ENCODE measurements at regions not wholly inside any gene's neighbourhood (a gene's known extent, or its start where the extent isn't known, plus 50 kb on each side); places are given as distances from the start of the nearest gene placed in this dataset.

DNA sequence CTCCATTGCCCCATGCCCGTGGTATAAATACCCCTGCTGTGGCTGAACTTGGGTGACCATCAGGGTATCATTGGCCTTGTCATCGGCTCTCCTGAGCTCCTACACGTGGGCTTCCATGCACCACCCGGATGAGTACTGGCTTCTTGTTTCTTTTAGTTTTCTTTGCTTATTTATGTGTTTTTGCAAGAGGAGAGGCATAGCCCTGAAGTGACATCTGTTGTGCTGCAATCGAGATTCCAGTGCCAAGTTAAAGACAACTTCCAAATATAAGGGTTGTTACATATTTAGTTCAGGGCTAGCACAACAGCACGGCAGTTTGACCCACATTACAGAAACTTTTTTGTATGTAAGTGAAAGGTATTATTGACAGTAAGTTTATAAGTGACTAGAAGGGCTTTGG, 1087.1 kb downstream of the TBC1D22A start:
- no peak for DNase-seq

DNA sequence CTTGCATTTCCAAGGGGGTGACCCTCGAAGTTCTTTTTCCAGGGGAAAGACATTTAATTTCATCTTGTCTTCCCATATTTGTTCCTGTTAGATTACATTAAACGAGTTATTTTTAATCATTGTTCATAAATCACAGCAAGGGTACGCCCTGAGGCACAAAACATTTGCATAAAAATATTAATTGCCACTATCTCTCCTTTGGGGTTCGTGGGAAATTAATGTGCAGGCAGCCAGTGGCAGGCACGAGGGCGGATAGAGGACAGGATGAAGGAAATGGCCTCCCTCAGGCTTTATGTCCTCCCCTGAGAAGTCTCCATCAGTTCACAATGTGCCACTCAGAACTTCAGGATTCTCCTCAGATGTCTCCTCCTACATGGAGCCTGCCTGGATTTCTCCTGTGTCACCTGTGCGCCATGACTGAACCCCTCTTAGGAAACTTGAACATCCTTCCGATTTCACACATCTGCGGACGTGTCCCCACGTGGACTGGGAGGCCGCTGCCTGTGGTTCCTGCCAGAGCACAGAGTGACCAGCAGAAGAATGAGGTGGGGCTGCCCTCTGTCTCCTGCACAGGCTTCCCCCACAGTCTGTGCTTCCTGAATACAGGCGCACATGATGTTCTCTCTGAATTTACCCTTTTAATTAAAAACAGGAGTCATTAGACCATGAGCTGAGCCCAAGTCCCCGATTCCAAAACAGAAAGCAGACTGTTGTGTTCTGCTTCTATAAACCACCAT, 1085.9 kb downstream of the TBC1D22A start:
- no peak for DNase-seq

DNA sequence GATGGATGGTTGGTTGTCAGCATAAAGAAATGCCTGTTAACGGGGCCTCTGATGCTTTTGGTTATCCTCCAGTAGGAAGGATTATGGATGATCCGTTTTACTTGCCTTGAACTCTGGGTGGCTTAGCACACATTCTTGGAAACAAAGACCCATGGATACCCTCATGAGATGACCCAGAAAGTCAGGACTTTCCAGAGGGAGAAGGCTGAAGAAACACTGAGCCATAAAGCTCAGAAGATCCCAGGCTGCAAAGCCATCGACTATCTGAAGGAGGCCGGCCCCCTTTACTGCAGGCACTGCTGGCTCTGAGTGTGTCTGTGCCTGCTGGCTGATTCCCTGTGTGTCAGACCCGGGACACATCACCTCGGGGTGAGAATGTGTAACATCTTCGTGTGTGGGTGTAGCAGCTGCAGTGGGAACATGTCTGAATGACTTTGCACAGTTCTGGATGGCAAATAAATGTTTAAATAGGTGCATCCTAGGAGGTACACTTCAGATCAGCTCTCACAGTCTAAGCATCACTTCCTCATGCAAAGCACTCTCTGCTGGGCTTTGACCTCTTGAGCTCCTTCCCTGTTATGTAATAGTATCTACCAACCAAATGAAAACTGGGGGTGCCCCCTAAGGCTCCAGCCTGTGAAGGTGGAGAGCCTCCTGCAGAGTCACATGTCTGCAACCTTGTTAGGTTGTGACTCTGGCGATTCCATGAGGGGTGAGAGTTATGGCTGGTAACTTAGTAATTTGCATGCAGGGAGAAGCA, 1084.9 kb downstream of the TBC1D22A start:
- DNase-seq, result no peak

DNA sequence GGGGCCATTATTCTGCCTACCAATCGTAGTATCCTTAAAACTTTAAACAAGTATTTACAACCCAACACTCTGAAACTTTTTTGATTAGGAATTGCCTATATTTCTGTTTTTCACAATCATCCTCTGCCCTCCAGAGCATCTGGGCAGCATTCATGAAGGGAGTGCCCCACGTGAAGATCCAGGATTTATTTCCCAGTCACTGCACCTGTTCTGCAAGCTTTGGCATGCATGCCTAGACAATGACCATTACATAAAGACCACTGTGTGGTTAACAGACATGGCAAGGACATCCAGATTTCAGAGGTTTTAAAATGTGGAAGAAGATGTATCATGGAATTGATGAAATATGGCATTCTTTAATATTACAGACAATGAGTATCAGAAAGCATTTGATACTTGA, 1083.8 kb downstream of the TBC1D22A start:
- DNase-seq, result no peak

DNA sequence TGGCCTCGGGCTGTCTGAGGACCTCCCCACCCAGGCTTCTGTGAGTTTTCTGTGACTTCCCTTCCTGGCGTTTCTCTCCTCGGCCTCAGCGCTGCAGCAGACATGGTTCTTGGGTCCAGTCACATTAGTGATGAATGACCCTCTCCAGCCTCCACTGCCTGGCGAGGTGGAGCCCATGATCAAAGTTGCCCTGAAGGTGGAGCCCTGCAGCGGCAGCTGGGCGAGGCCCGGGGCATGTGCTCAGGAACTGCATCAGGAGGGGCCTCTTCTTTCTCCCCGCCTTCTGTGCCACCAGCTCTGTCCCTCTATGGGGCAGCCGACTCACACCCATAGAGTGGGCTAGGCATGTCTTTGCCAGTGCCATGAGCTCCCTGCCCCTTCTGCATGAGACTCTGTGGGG, 1079.7 kb downstream of the TBC1D22A start:
- DNase-seq, result no peak

DNA sequence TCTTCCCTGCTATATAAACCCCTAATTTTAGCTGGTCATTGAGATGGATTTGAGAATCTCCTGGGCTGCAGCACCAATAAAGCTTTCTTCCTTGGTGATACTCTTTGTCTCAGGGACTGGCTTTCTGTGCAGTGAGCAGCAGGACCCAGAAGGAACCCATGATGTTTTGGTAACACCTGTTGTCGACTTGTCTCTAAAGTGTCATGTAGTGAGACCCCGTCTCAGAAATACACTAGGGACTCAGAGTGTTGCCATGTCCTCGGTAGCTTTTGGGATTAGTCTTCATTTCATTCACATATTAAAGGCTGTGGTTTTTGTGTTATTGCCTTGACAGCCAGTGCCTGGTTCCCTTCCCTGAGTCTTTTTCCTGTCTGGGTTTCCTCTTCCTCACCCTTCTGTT, 1078.7 kb downstream of the TBC1D22A start:
- no peak for DNase-seq

DNA sequence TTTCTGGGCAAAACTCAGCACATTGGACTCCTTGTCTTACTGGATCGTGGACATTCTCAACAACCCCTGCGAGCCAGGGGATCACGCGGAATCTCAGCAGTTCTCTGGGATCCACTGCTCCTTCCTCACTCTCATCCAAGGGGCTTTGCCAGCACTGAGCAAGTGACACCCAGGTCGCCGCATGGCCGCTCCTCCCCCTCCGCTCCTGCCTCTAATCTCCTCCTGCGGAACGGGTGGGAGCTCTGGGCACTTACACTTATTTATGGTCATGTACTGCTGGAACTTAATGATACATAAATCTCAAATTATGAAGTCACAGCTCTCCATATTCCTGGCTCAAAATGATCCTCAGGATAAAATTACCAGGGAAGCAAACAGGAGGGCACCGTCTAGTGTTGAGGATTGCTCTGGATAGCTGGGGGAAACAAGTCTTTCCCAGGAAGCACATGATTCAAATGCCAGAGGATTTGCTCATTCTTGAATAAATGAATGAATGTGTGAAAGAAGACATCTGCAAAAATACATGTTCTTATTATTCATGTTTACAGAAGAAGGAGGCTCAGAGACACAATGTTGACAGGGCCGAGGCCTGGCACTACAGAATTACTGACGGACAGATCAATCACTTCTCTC, 1077.3 kb downstream of the TBC1D22A start:
- no peak for DNase-seq

DNA sequence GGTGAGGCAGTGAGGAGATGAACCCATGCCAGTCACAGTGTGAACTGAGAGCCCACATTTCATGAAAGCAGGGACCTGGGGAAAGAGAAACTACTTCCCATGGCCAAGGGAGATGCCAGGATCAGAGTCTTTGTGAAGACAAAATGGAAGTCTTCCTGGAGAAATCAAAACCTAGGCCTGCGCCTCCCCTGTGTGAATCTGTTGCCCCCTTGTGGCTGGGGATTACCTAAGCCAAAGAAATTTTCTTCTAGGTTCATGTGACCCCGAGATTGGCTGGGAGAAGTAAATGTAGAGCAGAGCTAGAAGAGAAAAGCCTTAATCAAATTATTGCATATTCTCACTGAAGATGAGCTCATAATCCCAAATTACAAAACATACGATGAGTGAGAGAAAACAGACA, 1075.3 kb downstream of the TBC1D22A start:
- peak; percentile 38 for DNase-seq

DNA sequence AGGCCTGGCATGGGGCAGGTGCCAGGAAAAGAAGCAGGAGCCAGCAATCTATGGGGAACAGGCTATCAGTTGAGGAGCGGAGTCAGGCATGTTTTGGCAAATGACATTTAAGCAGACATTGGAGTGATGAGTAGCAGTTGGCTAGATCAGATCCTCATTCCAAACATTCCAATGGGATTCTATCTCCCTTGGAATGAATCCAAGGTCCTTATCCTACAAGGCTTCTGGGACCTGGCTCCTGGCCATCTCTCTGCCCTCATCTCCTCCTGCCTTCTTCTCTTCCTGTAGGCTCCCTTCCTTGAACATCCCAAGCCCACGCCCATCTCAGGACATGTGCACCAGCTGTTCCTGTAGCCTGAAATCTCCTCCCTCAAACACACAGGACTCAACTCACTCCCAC, 1074.5 kb downstream of the TBC1D22A start:
- DNase-seq, result peak; percentile 67

DNA sequence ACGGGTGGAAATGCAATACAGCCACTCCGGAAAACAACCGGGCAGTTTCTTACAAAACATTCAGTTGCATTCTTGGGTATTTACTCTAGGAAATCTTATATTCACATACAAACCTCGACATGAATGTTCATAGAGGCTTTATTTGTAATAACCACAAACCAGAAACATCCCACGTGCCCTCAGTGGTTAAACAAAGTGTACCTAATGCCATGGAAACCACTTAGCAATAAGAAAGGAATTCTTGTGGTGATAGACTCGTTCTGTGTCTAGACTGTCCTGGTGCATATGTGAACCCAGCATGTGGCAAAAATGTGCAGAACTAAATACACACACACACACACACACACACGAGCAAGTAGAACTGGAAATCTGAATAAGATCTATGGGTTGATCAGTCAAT, 1073.3 kb downstream of the TBC1D22A start:
- DNase-seq, result no peak

DNA sequence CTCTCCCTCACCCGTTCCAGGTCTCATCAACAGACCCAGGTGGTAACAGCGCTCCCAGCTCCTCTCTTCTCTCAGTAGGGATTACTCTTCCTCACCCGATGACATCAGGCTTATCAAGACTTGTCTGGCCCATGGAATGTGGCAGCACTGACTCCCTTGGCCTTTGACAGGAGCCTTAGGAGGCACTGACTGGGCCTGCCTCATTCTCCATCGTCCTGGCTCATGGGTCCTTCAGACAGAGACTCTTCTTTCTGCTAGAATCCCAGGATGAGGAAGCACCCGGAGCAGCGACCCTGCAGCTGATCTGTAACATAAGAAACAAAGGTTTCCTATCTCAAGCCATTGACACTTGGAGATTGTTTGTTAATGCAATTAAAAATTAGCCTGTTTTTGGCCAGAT, 1063.6 kb downstream of the TBC1D22A start:
- DNase-seq, result no peak

DNA sequence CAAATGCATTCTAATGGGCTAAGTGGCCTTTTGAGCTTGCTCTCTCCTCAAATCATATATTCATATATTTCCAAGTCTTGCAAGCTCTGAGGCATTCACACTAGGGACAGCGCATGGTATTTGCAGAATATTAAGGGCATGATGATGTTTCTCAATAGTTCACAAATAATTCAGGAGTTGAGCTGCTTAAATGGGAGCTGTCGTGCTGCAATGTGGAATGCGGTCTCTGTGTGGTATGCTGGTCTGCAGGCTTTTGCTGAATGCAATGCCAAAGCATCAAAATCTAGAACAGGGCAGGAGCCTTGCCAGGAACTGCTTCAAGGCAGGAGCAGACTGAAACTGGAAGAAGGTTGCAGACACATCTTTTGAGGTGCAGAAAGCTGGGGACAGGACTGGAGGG, 1060.0 kb downstream of the TBC1D22A start:
- DNase-seq, result no peak

DNA sequence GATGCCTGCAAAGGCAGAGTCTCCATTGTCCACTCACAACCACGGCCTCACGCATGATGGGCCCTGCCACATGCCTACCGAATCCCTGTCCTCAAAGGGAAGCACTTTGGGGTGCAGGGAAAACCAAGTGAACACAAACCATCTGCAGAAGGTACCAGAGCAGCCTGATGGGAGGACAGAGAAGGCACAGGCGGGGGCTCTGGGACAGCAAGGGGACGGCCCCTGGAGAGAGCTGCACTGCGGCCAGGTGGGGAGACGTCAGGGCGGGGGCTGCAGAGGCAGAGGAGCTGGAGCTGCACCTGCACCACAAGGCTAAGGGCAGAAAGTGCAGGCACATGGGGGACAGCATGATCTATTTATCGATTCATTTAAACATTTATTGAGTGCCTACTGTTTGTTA, 1056.0 kb downstream of the TBC1D22A start:
- DNase-seq, result no peak

DNA sequence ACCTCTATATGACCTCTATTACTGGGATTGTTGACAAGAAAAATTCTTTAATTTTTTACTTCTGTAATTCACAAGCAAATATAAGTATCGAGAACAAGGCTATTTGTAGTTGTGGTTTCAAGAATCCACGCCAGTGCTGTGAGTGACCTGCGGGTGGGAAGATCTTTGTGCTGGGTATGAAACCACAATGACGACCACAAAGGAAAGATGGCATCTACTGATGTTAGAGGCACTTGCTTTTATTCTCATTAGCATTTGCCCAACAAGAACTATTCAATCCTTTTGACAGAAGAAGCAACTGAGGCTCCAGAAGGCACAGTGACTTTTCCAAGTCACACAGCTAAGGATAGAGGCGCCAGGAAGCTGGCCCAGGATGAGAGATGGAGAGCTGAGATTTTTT, 1054.9 kb downstream of the TBC1D22A start:
- DNase-seq, result no peak

DNA sequence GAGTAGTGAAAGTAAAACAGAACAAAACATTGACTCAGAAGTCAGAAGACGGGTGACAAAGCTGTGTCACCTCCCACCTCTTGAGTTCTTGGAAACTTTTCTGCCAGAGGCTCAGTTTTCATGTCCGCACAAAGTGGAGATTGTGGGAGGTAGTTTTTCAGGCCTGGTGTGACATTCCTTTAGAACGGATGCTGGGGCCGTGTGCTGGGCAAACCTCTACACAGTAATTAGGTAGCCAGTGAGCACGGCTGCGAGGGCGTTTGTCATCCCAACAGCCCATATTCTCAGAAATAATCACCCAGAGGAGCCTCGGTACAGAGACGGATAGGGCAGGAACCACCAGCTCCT, 1054.4 kb downstream of the TBC1D22A start:
- no peak for DNase-seq

DNA sequence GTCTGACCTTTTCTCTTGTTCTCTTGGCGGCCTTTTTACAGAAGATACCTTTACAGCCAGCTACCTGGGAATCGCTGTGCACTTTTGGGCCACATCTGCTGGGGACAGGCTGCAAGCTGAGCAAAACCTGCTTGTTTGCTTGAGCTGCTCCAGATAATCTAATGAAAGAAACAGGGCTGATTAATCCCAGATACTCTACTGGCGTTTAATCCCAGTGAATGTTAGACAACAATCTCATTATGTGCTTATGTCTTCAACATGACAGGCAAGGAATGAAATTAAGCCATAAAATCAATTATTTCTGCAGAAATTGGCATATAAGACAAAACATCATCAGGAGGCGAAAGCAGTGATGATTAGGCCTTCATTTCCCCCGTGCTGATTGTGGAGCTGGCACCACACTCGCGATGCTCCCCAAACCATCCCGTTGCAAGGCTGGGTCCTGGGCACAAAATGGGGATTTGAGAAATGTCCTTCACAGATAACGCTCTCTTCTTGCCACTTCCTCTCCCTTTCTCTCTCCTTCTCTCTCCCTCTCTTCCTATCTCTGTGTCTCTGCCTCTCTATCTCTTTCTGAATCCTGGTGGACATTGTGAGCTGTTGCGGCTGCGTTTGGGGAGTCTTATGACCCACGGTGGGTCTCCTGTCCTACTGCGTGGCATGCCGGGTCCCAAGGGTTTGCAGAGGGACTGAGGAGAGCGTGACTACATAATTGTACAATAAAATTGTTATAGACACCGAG, 1053.8 kb downstream of the TBC1D22A start:
- DNase-seq, result no peak

DNA sequence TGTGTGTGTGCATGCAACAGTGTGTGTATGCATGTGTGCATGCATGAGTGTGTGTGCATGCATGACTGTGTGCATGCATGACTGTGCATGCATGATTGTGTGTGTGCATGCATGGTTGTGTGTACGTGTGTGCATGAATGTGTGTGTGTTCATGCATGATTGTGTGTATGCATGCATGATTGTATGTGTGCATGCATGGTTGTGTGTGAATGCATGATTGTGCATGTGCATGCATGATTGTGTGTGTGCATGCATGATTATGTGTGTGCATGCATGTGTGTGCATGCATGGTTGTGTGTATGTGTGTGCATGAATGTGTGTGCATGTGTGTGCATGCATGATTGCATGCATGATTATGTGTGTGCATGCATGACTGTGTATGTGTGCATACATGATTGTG, 1052.0 kb downstream of the TBC1D22A start:
- DNase-seq, result no peak

DNA sequence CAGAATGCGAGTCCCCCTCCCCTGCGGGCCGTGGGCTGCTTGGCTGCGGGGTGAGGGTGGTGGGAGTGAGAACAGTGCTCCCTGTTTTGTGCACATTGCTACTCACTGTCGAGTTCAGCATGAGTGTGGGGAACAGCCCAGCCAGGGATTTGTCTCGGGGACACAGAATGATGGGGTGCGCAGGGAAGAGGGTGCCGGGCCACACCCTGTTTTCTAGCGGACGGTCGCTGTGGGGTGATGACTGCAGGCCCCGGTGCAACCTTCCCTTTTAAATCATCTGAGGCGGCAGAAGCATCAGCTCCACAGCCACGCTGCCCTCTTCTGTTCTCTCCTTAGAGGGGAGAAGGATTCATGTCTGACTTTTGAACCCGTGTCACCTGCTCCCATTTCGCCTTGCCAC, 1051.2 kb downstream of the TBC1D22A start:
- no peak for DNase-seq

DNA sequence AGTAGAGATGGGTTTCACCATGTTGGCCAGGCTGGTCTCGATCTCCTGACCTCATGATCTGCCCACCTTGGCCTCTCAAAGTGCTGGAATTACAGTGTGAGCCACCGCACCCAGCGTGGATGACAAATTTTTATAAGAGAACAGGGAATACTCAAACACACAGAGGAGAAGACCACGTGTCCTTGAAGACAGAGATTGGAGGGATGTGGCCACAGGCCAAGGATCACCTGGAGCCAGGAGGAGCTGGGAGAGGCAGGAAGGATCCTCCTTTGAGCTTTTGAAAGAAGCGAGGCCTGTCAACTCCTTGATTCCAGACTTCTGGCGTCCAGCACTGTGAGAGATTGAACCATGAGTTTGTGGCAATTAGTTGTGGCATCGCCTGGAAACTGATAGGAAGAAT, 1049.5 kb downstream of the TBC1D22A start:
- no peak for DNase-seq

DNA sequence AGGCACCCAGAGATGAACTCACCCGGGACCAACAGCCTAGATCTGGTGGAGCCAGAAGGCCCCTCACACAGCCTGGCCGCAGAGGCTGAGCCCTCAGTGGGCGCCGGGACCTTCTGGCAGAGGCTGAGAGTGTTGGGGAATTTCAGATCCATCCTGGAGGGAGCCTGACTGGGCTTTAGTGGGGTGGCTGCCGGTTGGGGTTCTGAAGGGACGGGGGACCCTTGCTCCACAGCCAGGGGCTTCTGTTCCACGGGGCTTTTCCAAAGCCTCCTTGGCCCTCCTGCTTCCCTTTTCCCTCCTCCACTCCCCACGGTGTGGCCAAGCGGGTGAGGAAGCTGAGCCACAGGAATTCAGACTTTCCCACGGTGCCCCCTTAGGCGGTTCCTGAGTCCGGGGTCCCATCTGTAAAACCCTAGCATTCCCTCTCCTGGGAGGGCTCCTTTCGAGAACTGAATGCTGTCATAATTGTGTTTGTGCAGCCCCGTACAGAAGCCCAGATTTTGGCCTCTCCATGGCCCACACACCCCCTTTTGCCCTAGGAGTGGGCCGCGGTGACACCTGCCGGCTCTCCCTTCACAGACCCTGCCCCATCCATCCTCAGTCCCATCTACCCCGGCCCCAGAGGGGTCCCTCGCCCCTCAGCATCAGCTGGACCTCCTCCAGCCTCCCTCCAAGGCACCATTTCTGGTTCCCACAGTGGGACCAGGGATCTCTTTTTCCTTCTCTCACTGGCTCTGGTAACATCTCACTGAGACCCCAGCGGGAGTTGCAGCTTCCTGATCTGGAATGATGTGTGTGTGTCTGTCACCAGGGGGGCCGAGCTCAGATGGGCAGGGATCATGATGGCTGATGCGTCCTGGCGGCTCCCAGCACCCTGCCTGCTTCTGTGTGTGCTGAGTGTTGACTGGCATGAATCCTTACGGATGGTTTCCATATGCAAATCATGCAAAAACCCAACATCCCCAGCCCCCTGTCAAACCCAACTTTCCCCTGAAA, 1048.4 kb downstream of the TBC1D22A start:
- no peak for DNase-seq

DNA sequence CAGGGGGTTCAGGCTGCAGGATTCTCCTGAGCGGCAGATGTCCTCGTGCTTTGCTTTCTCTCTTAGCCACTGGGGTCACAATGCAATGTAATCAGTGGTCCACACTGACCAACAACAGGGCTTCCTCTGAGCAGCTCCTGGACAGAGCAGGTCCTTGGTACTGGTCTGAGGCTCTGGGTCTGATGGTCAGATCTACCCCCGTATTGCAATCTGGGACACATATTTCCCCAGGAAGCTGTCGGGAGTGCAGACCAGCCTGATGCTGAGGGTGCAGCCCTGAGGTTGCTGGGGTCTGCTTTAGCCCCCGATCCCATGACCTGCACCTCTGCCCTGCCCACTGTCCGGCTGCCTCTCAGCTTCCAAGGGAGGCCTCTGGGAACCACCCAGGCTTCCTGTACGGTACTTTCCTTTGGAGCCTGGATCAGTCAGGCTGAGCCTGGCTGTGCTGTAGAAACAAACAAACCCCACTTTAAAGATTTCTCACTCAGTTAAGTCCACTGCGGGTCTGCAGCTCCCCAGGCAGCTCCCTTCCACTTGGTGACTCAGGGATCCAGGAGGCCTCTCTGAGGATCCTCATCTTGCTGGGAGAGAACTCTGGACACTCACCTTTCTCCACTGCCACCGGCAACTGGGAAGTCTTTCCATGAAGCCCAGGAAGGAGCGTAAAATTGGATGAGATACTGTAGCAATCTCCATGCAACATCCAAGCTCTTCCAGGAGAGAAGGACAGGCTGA, 1046.6 kb downstream of the TBC1D22A start:
- no peak for DNase-seq

DNA sequence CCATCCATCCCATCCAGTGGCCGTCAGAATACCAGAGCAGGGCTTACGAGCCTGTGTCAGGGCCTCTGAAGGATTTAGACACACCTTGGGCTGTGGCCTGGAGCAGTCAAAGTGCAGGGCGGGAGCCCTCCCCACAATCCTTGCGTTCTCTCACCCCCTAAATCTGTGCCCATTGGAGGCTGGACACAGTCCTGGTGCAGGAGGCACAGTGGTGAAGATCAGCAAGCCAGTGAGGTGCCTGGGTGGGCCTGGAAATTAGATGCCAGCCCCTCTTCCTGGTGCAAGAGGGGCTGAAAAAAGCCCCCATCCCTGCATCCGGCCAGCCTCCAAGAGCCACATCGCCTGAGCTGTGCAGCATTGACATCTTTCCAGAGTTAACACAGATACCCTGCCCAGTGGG, 1045.8 kb downstream of the TBC1D22A start:
- DNase-seq, result no peak

Data from NCI-H2171 (cell line).